PC-9 (cell line): ENCODE measurements at regions not wholly inside any gene's neighbourhood (a gene's known extent, or its start where the extent isn't known, plus 50 kb on each side); places are given as distances from the start of the nearest gene placed in this dataset.

Experiments
- EZH2 ChIP-seq: fragments of 200-600 bp; sonication (generic); IDR thresholded peaks from 2 replicates; pipeline ENCODE4 v1.8.0; 2017; ENCODE audit warnings: antibody characterized with exemption, low read depth
- TF ChIP-seq, protein P1 (sequence below): fragments of 200-600 bp; sonication (generic); conservative IDR thresholded peaks from 2 replicates; pipeline ENCODE4 v1.6.1; 2017; ENCODE audit warnings: mixed run types, antibody characterized with exemption, mild to moderate bottlenecking, moderate library complexity

DNA sequence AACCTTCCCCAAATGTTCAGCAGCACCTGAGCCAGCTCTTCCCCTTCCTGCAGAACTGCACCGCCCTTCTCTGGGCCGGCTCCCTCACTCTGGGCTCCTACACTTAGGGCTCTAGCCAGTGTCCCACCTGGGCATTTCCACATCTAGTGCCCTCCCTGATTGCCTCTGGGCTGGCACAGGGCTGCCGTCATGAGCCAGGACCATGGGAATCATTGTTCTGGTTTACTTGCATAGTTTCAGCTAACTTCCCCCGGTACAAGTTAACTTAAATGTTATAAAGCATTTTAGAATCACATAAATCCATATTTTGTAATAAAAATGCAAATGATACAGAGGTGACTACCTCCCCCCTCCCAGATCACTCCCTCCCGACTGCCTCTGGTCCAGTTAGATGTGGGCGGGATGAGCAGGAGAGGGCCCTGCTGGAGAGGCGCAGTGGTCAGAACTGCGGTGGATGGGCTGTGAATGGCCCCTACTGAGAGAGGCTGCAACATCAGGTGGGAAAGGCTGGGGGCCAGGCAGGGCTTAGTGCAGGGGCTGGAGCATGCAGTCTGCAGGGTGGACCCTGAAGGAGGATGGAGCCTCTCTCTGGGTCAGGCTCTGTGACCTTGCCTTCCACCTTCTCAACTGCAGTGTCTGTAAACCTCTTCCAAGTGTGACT lies 371.4 kb upstream of the C1orf174 start:
- TF ChIP-seq, protein P1, sequence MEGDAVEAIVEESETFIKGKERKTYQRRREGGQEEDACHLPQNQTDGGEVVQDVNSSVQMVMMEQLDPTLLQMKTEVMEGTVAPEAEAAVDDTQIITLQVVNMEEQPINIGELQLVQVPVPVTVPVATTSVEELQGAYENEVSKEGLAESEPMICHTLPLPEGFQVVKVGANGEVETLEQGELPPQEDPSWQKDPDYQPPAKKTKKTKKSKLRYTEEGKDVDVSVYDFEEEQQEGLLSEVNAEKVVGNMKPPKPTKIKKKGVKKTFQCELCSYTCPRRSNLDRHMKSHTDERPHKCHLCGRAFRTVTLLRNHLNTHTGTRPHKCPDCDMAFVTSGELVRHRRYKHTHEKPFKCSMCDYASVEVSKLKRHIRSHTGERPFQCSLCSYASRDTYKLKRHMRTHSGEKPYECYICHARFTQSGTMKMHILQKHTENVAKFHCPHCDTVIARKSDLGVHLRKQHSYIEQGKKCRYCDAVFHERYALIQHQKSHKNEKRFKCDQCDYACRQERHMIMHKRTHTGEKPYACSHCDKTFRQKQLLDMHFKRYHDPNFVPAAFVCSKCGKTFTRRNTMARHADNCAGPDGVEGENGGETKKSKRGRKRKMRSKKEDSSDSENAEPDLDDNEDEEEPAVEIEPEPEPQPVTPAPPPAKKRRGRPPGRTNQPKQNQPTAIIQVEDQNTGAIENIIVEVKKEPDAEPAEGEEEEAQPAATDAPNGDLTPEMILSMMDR: no peak
- TF ChIP-seq EZH2: no peak
